K562 (cell line): ENCODE measurements at regions not wholly inside any gene's neighbourhood (a gene's known extent, or its start where the extent isn't known, plus 50 kb on each side); places are given as distances from the start of the nearest gene placed in this dataset.

ENCODE experiments used
- ATAC-seq: fragments of 200-7000 bp; cut with Tn5 transposase; 3 replicates; pipeline ENCODE4 v1.9.1; 2020; ENCODE audit warnings: moderate library complexity
- BruUV-seq: library from RNA; stranded (reverse); fragments of 400-500 nt; replicated peaks from 2 replicates; lab custom pipeline; 2021; lab: Mats Ljungman, UMichigan
- CTCF ChIA-PET: fragments of 300-600 bp; formaldehyde crosslinking; extraction: SDS; loops from one replicate; lab custom pipeline; 2021; ENCODE audit warnings: low intra/inter-chr PET ratio; lab: Yijun Ruan, JAX
- POLR2A ChIA-PET: fragments of 300-600, 350-650 bp; sonication (Branson Sonifier 250); formaldehyde crosslinking; extraction: SDS; loops from one replicate; lab custom pipeline; 2021; ENCODE audit warnings: antibody characterized with exemption, inconsistent platforms; lab: Yijun Ruan, JAX
- DNase-seq, 4 experiments: peaks; one replicate each; pipeline versions ENCODE4 v3.0.0 to v3.0.0-alpha.2; 2011 to 2018; ENCODE audit warnings: low spot score in 3 of 4, mixed read lengths in 3 of 4; ENCODE audit errors: extremely low read depth in 1 of 4
- FAIRE-seq: peaks from 2 replicates; lab custom pipeline; 2011; peaks lifted over from hg19 to GRCh38; lab: Jason Lieb, UNC
- H2AFZ ChIP-seq: 2 replicates; pipeline ENCODE4 v1.6.0; 2011; ENCODE audit warnings: low read depth, low read length, control low read depth, inconsistent platforms
- H3K27ac ChIP-seq: fragments of 200-600 bp; 3 replicates; pipeline ENCODE4 v1.8.0; 2011; ENCODE audit warnings: low read depth, mild to moderate bottlenecking, control low read depth, inconsistent platforms, low read length, moderate library complexity, mixed read lengths; ENCODE audit errors: extremely low read depth
- H3K27me3 ChIP-seq, 2 experiments: fragments of 300-600 bp in 1 of 2; 2 replicates in 1 of 2; 3 replicates in 1 of 2; pipeline versions ENCODE4 v1.6.0 to v1.8.0; 2011; ENCODE audit warnings: inconsistent platforms in 2 of 2, low read length in 2 of 2, mild to moderate bottlenecking in 1 of 2, mixed read lengths in 1 of 2, moderate library complexity in 1 of 2; ENCODE audit not compliant: control insufficient read depth in 2 of 2, insufficient read depth in 2 of 2
- H3K36me3 ChIP-seq: fragments of 300-600 bp; 3 replicates; pipeline ENCODE4 v1.8.0; 2011; ENCODE audit warnings: mild to moderate bottlenecking, low read length, inconsistent platforms; ENCODE audit not compliant: control insufficient read depth, insufficient read depth
- H3K4me1 ChIP-seq, 2 experiments: fragments of 200-600 bp in 1 of 2; replicated peaks in 1 of 2; 2 replicates in 1 of 2; 3 replicates in 1 of 2; pipeline versions ENCODE4 v1.5.1 to v1.8.0; 2011; ENCODE audit warnings: inconsistent platforms in 2 of 2, low read length in 2 of 2, mild to moderate bottlenecking in 1 of 2, mixed read lengths in 1 of 2, moderate library complexity in 1 of 2; ENCODE audit not compliant: control insufficient read depth in 2 of 2, insufficient read depth in 2 of 2
- H3K4me2 ChIP-seq: 2 replicates; pipeline ENCODE4 v1.6.1; 2011; ENCODE audit warnings: low read length, control low read depth, inconsistent platforms, mixed read lengths; ENCODE audit not compliant: insufficient read depth
- H3K4me3 ChIP-seq: fragments of 200-600 bp; sonication (generic), shearing (Covaris generic); 2 replicates; pipeline ENCODE4 v1.5.1; 2016; ENCODE audit warnings: control low read depth, inconsistent platforms
- H3K79me2 ChIP-seq: fragments of 200-600 bp; 3 replicates; pipeline ENCODE4 v1.8.0; 2011; ENCODE audit warnings: low read length, inconsistent platforms; ENCODE audit not compliant: control insufficient read depth, insufficient read depth
- H3K9ac ChIP-seq, 2 experiments: 2 replicates each; pipeline versions ENCODE4 v1.6.0 to v1.6.1; 2011; ENCODE audit warnings: low read depth in 2 of 2, low read length in 2 of 2, control low read depth in 1 of 2, inconsistent platforms in 1 of 2, mild to moderate bottlenecking in 1 of 2, mixed read lengths in 1 of 2; ENCODE audit not compliant: insufficient read depth in 1 of 2
- H3K9me1 ChIP-seq: one replicate; pipeline ENCODE4 v1.6.0; 2011; ENCODE audit warnings: inconsistent platforms, mild to moderate bottlenecking, low read length, moderate library complexity; ENCODE audit not compliant: control insufficient read depth, insufficient read depth
- H3K9me3 ChIP-seq: replicated peaks from 2 replicates; pipeline ENCODE4 v1.5.1; 2011; ENCODE audit warnings: low read depth, low read length, inconsistent platforms; ENCODE audit not compliant: control insufficient read depth, insufficient read depth
- H4K20me1 ChIP-seq: replicated peaks from 2 replicates; pipeline ENCODE4 v1.6.1; 2011; ENCODE audit warnings: low read length, inconsistent platforms, mixed read lengths; ENCODE audit not compliant: control insufficient read depth, insufficient read depth
- CTCFL ChIP-seq: IDR thresholded peaks from 2 replicates; pipeline ENCODE4 v1.6.1; 2011; ENCODE audit warnings: borderline replicate concordance, low read depth, mild to moderate bottlenecking, moderate library complexity, low read length; ENCODE audit not compliant: insufficient read depth, poor library complexity, severe bottlenecking
- FOXK2 ChIP-seq, 2 experiments: fragments of 450-650 bp; IDR thresholded peaks in 1 of 2; conservative IDR thresholded peaks in 1 of 2; 2 replicates each; pipeline ENCODE4 v1.6.1; 2016; ENCODE audit warnings: low read depth in 2 of 2, mild to moderate bottlenecking in 1 of 2
- HIVEP1 ChIP-seq: fragments of 250-450 bp; sonication (Bioruptor Pico); IDR thresholded peaks from 2 replicates; pipeline ENCODE4 v1.4.0; 2020; ENCODE audit warnings: mild to moderate bottlenecking
- NKRF ChIP-seq: fragments of 450-650 bp; IDR thresholded peaks from 2 replicates; pipeline ENCODE4 v1.6.1; 2016; ENCODE audit warnings: borderline replicate concordance
- PCBP1 ChIP-seq: fragments of 200-400 bp; formaldehyde crosslinking; IDR thresholded peaks from 2 replicates; pipeline ENCODE4 v1.6.1; 2018; ENCODE audit warnings: mild to moderate bottlenecking, low read depth, low read length; ENCODE audit not compliant: poor library complexity, severe bottlenecking
- TEAD4 ChIP-seq, 2 experiments: sonication (generic) in 1 of 2; formaldehyde crosslinking in 1 of 2; IDR thresholded peaks; 2 replicates each; pipeline versions ENCODE4 v1.6.1 to v1.8.0; 2012 to 2022; ENCODE audit warnings: borderline replicate concordance in 1 of 2, inconsistent platforms in 1 of 2, low read length in 1 of 2, mild to moderate bottlenecking in 1 of 2, missing genetic modification reagents in 1 of 2
- YY1 ChIP-seq, 3 experiments: IDR thresholded peaks; 2 replicates each; pipeline ENCODE4 v1.6.1; 2011; ENCODE audit warnings: low read length in 2 of 3, mild to moderate bottlenecking in 2 of 3, moderate library complexity in 2 of 3, borderline replicate concordance in 1 of 3, control low read depth in 1 of 3, low read depth in 1 of 3; ENCODE audit not compliant: insufficient read depth in 3 of 3, insufficient replicate concordance in 2 of 3, control insufficient read depth in 1 of 3, insufficient read length in 1 of 3; ENCODE audit errors: extremely low read depth in 1 of 3
- ZNF224 ChIP-seq: sonication (generic); formaldehyde crosslinking; IDR thresholded peaks from 2 replicates; pipeline ENCODE4 v1.8.0; 2022; ENCODE audit warnings: mild to moderate bottlenecking, missing genetic modification reagents
- ZNF280B ChIP-seq: fragments of 250-450 bp; sonication (Bioruptor Pico); IDR thresholded peaks from 2 replicates; pipeline ENCODE4 v1.5.1; 2021; ENCODE audit warnings: mild to moderate bottlenecking
- ZNF518B ChIP-seq: fragments of 250-450 bp; sonication (Bioruptor Pico); IDR thresholded peaks from 2 replicates; pipeline ENCODE4 v1.5.0; 2021; ENCODE audit warnings: mild to moderate bottlenecking, moderate library complexity
- in situ Hi-C: fragments of 300-500 bp; cut with MboI; formaldehyde crosslinking; loops from 4 replicates; pipeline ENCODE4 v1.15.0; 2018; ENCODE audit warnings: inconsistent platforms, mixed read lengths
- intact Hi-C: fragments of 100-400 bp; cut with micrococcal nuclease; formaldehyde crosslinking; loops from 2 replicates; pipeline ENCODE4 v1.14.2; 2022

- H3K27me3 ChIP-seq = no peaks in the 10 kb centered on the region
- H3K79me2 ChIP-seq = no peaks in the 10 kb centered on the region
- POLR2A ChIA-PET = no interaction called here
- no peak for FAIRE-seq
- H3K36me3 ChIP-seq = no peaks in the 10 kb centered on the region
- H3K27ac ChIP-seq = no peak overlapping the region
- intact Hi-C loops (no loop called here), in situ Hi-C loops (no loop called here)
- no peaks in the 10 kb centered on the region for H3K9me3 ChIP-seq
- H3K4me1 ChIP-seq = no peaks in the 10 kb centered on the region
- ATAC-seq = no peak
- H3K4me3 ChIP-seq = no peak overlapping the region
- BruUV-seq = no TSS peak
- H2AFZ ChIP-seq = no peak overlapping the region
- H4K20me1 ChIP-seq = no peaks in the 10 kb centered on the region
- no peak overlapping the region for H3K9ac ChIP-seq
- H3K4me2 ChIP-seq = no peak overlapping the region
- no peaks in the 10 kb centered on the region for H3K9me1 ChIP-seq
- CTCF ChIA-PET = no interaction called here
- no peak for DNase-seq
- TF ChIP-seq HIVEP1 (CRISPR knock-in tag) = no peak
- no peak for TF ChIP-seq YY1 (IDR thresholded peaks at IDR 0.05; ENCODE audit: borderline replicate concordance in 1 of 3, control insufficient read depth in 1 of 3, extremely low read depth in 1 of 3, insufficient read depth in 3 of 3, insufficient read length in 1 of 3, insufficient replicate concordance in 2 of 3, low read depth in 1 of 3, low read length in 2 of 3)
- no peak for TF ChIP-seq ZNF518B (CRISPR knock-in tag)
- TF ChIP-seq ZNF224 (CRISPR knock-in tag) = no peak
- TF ChIP-seq FOXK2 (conservative IDR thresholded peaks at IDR 0.05 in 1 of 2, IDR thresholded peaks at IDR 0.05 in 1 of 2; ENCODE audit: low read depth in 2 of 2) = no peak
- TF ChIP-seq TEAD4 (IDR thresholded peaks at IDR 0.05; ENCODE audit: low read length) = no peak
- TF ChIP-seq TEAD4 (CRISPR knock-in tag; IDR thresholded peaks at IDR 0.05; ENCODE audit: borderline replicate concordance) = no peak
- TF ChIP-seq PCBP1 = no peak
- no peak for TF ChIP-seq CTCFL
- TF ChIP-seq ZNF280B = no peak
- TF ChIP-seq NKRF = no peak
These were observed 455.3 kb upstream of the NAALADL2 start for GRCh38 chr3:174403831-174404230.
